ENCODE measurements at regions not wholly inside any gene's neighbourhood (a gene's known extent, or its start where the extent isn't known, plus 50 kb on each side); places are given as distances from the start of the nearest gene placed in this dataset.
"Not testable (repeated sequence)": the region's sequence is repeated elsewhere in the genome, so short reads cannot be mapped to it uniquely, and the experiment has no call there.

DNA sequence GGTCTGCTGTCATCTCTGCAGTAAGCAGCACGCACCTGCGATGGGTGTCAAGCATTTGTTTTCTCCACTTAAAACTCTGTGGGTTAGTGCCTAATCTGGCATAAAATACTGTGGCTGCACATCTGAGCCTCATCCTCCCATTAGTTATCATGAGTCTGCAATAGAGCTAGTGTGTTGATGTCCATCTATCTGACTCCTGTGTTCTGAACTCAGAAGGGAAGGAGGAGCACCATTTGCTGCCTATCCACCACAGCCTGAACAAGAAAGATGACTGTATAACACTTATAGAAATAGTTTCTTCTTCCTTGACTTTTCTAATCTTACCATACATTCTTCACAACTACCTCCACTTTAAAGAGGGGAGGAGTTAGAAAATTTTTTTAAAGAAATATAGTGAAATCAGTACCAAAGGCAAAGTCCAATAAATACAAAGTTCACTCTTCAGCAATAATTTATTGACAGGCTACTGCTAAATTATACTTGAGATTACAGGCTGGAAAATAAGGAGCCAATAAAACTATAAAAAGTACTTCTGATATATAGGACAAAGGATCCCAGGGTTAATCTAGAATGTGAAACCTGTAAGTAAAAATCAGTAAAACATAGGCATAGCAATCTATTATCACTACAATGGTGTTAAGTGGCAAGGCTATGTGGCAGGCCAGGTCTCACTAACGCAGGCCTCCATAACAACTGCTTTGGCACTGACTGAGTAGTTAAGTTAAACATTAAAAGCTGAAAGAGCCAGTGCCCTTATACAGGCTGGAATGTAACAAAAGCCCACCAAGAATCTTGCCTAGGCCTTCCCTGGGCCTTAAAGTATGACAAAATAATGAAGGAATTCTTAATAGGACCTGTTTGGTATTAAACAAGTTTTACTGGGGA, 70.2 kb downstream of the LGALS9C start:
- not testable (repeated sequence) for DNase-seq

DNA sequence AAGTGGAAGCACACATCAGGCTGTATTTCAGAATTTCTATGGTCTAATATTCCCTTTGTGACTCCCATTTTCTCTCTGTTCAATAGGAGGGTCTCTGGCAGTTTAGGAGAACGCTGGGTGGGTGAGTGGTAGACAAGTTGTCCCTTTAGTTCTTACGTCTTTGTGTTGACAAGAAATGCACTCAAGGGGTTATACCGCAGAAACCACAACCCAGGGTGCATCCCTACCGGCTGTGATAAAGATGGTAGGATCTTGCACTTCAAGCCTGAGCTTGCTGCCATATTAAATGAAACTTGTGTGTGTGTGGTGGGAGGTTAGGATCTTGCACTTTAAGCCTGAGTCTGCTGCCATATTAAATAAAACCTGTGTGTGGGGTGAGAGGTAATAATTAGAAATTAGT, 80.5 kb downstream of the LGALS9C start:
- not testable (repeated sequence) for DNase-seq

GRCh38 chr17:18563381-18564098, 80.7 kb downstream of the TBC1D28 start:
- DNase-seq = not testable (repeated sequence)

DNA sequence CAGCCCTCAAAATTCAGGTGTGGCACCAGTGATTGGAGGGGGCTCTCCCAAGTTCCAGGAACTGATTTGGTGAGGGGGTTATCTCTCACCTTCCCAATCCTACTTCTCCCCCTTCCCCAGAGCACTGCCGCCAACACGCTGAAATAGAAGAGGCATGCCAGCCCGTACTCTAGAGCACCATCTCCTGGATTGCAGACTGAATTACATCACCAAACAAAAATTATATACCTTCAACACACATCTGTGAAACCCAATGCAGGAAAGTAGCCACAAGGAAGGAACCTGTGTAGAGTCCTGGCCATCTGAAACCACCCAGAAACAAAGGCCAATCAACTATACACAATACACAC, 80.1 kb downstream of the TBC1D28 start:
- DNase-seq = peak; percentile 26

- not testable (repeated sequence) for DNase-seq
Measured at GRCh38 chr17:18568108-18568995, 75.8 kb downstream of the TBC1D28 start.

DNA sequence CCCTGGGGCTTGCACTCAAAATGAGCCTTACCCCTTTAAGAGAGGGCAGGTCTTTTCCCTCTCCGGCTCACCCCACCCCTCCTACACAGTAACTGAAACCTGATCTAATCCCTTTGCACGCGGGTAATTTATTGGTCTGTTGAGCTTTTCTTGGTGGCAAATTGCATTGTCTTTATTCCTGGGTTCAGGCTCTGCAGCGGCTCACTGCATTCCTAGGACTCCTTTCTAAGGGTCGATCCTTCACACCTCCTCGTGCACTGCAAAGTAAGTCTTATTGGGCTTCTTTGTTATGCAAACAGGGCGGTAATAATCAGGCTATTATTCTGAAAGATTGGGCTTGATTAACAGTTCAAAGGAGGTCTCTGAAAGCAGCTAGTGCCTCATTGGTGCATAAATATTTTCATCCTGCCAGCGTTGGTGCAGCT, 74.7 kb downstream of the TBC1D28 start:
- DNase-seq = not testable (repeated sequence)

GRCh38 chr17:18572536-18572935, 71.7 kb downstream of the TBC1D28 start:
- DNase-seq = not testable (repeated sequence)

GRCh38 chr17:18574137-18574536, 70.1 kb downstream of the TBC1D28 start:
- not testable (repeated sequence) for DNase-seq

Data from DMS79 treated with DMSO at 0.1 percent for 48 hours (cell line).